K562 (cell line): ENCODE measurements at regions not wholly inside any gene's neighbourhood (a gene's known extent, or its start where the extent isn't known, plus 50 kb on each side); places are given as distances from the start of the nearest gene placed in this dataset.

ENCODE experiments used
- ATAC-seq: fragments of 200-7000 bp; cut with Tn5 transposase; 3 replicates; pipeline ENCODE4 v1.9.1; 2020; ENCODE audit warnings: moderate library complexity
- BruUV-seq: library from RNA; stranded (reverse); fragments of 400-500 nt; replicated peaks from 2 replicates; lab custom pipeline; 2021; lab: Mats Ljungman, UMichigan
- CTCF ChIA-PET: fragments of 300-600 bp; formaldehyde crosslinking; extraction: SDS; loops from one replicate; lab custom pipeline; 2021; ENCODE audit warnings: low intra/inter-chr PET ratio; lab: Yijun Ruan, JAX
- POLR2A ChIA-PET: fragments of 300-600, 350-650 bp; sonication (Branson Sonifier 250); formaldehyde crosslinking; extraction: SDS; loops from one replicate; lab custom pipeline; 2021; ENCODE audit warnings: antibody characterized with exemption, inconsistent platforms; lab: Yijun Ruan, JAX
- DNase-seq, 4 experiments: peaks; one replicate each; pipeline versions ENCODE4 v3.0.0 to v3.0.0-alpha.2; 2011 to 2018; ENCODE audit warnings: low spot score in 3 of 4, mixed read lengths in 3 of 4; ENCODE audit errors: extremely low read depth in 1 of 4
- FAIRE-seq: peaks from 2 replicates; lab custom pipeline; 2011; peaks lifted over from hg19 to GRCh38; lab: Jason Lieb, UNC
- H2AFZ ChIP-seq: 2 replicates; pipeline ENCODE4 v1.6.0; 2011; ENCODE audit warnings: low read depth, low read length, control low read depth, inconsistent platforms
- H3K27ac ChIP-seq: fragments of 200-600 bp; 3 replicates; pipeline ENCODE4 v1.8.0; 2011; ENCODE audit warnings: low read depth, mild to moderate bottlenecking, control low read depth, inconsistent platforms, low read length, moderate library complexity, mixed read lengths; ENCODE audit errors: extremely low read depth
- H3K27me3 ChIP-seq, 2 experiments: fragments of 300-600 bp in 1 of 2; 2 replicates in 1 of 2; 3 replicates in 1 of 2; pipeline versions ENCODE4 v1.6.0 to v1.8.0; 2011; ENCODE audit warnings: inconsistent platforms in 2 of 2, low read length in 2 of 2, mild to moderate bottlenecking in 1 of 2, mixed read lengths in 1 of 2, moderate library complexity in 1 of 2; ENCODE audit not compliant: control insufficient read depth in 2 of 2, insufficient read depth in 2 of 2
- H3K36me3 ChIP-seq: fragments of 300-600 bp; 3 replicates; pipeline ENCODE4 v1.8.0; 2011; ENCODE audit warnings: mild to moderate bottlenecking, low read length, inconsistent platforms; ENCODE audit not compliant: control insufficient read depth, insufficient read depth
- H3K4me1 ChIP-seq, 2 experiments: fragments of 200-600 bp in 1 of 2; replicated peaks in 1 of 2; 2 replicates in 1 of 2; 3 replicates in 1 of 2; pipeline versions ENCODE4 v1.5.1 to v1.8.0; 2011; ENCODE audit warnings: inconsistent platforms in 2 of 2, low read length in 2 of 2, mild to moderate bottlenecking in 1 of 2, mixed read lengths in 1 of 2, moderate library complexity in 1 of 2; ENCODE audit not compliant: control insufficient read depth in 2 of 2, insufficient read depth in 2 of 2
- H3K4me2 ChIP-seq: 2 replicates; pipeline ENCODE4 v1.6.1; 2011; ENCODE audit warnings: low read length, control low read depth, inconsistent platforms, mixed read lengths; ENCODE audit not compliant: insufficient read depth
- H3K4me3 ChIP-seq: fragments of 200-600 bp; sonication (generic), shearing (Covaris generic); 2 replicates; pipeline ENCODE4 v1.5.1; 2016; ENCODE audit warnings: control low read depth, inconsistent platforms
- H3K79me2 ChIP-seq: fragments of 200-600 bp; 3 replicates; pipeline ENCODE4 v1.8.0; 2011; ENCODE audit warnings: low read length, inconsistent platforms; ENCODE audit not compliant: control insufficient read depth, insufficient read depth
- H3K9ac ChIP-seq, 2 experiments: 2 replicates each; pipeline versions ENCODE4 v1.6.0 to v1.6.1; 2011; ENCODE audit warnings: low read depth in 2 of 2, low read length in 2 of 2, control low read depth in 1 of 2, inconsistent platforms in 1 of 2, mild to moderate bottlenecking in 1 of 2, mixed read lengths in 1 of 2; ENCODE audit not compliant: insufficient read depth in 1 of 2
- H3K9me1 ChIP-seq: one replicate; pipeline ENCODE4 v1.6.0; 2011; ENCODE audit warnings: inconsistent platforms, mild to moderate bottlenecking, low read length, moderate library complexity; ENCODE audit not compliant: control insufficient read depth, insufficient read depth
- H3K9me3 ChIP-seq: replicated peaks from 2 replicates; pipeline ENCODE4 v1.5.1; 2011; ENCODE audit warnings: low read depth, low read length, inconsistent platforms; ENCODE audit not compliant: control insufficient read depth, insufficient read depth
- H4K20me1 ChIP-seq: replicated peaks from 2 replicates; pipeline ENCODE4 v1.6.1; 2011; ENCODE audit warnings: low read length, inconsistent platforms, mixed read lengths; ENCODE audit not compliant: control insufficient read depth, insufficient read depth
- CBFA2T3 ChIP-seq: fragments of 450-650 bp; IDR thresholded peaks from 2 replicates; pipeline ENCODE4 v1.6.1; 2017
- CREB5 ChIP-seq: fragments of 250-450 bp; sonication (Bioruptor Pico); IDR thresholded peaks from 2 replicates; pipeline ENCODE4 v1.5.0; 2020; ENCODE audit warnings: mild to moderate bottlenecking
- ETV1 ChIP-seq: fragments of 450-650 bp; conservative IDR thresholded peaks from 2 replicates; pipeline ENCODE4 v1.6.1; 2016; ENCODE audit warnings: missing genetic modification characterization, control low read depth, low read depth, missing compliant biosample characterization
- FOXP1 ChIP-seq: sonication (generic); formaldehyde crosslinking; IDR thresholded peaks from 2 replicates; pipeline ENCODE4 v1.8.0; 2022; ENCODE audit warnings: mild to moderate bottlenecking, missing genetic modification reagents
- GTF2F1 ChIP-seq: IDR thresholded peaks from 2 replicates; pipeline ENCODE4 v1.6.1; 2011; ENCODE audit warnings: low read depth, low read length, improper control_type of control experiment
- HDAC8 ChIP-seq: fragments of 450-650 bp; IDR thresholded peaks from 2 replicates; pipeline ENCODE4 v1.6.1; 2016; ENCODE audit warnings: mild to moderate bottlenecking, missing genetic modification characterization, moderate library complexity, missing compliant biosample characterization
- NR2C2 ChIP-seq, 2 experiments: fragments of 200-800 bp in 1 of 2; sonication (Bioruptor generic) in 1 of 2; sonication (generic) in 1 of 2; formaldehyde crosslinking in 1 of 2; IDR thresholded peaks; 2 replicates each; pipeline versions ENCODE4 v1.6.1 to v1.8.0; 2016 to 2022; ENCODE audit warnings: mild to moderate bottlenecking in 1 of 2, missing compliant biosample characterization in 1 of 2, missing genetic modification characterization in 1 of 2, missing genetic modification reagents in 1 of 2
- TRIM24 ChIP-seq, 2 experiments: fragments of 450-650 bp; IDR thresholded peaks; 2 replicates each; pipeline ENCODE4 v1.6.1; 2016
- ZNF224 ChIP-seq: sonication (generic); formaldehyde crosslinking; IDR thresholded peaks from 2 replicates; pipeline ENCODE4 v1.8.0; 2022; ENCODE audit warnings: mild to moderate bottlenecking, missing genetic modification reagents
- ZNF232 ChIP-seq: sonication (generic); formaldehyde crosslinking; IDR thresholded peaks from 2 replicates; pipeline ENCODE4 v1.8.0; 2022; ENCODE audit warnings: mild to moderate bottlenecking, missing genetic modification reagents
- ZNF282 ChIP-seq: sonication (generic); formaldehyde crosslinking; IDR thresholded peaks from 2 replicates; pipeline ENCODE4 v1.8.1; 2023; ENCODE audit warnings: missing genetic modification reagents
- ZNF778 ChIP-seq: fragments of 450-650 bp; formaldehyde crosslinking; IDR thresholded peaks from 2 replicates; pipeline ENCODE4 v1.4.0; 2020; ENCODE audit warnings: mild to moderate bottlenecking, moderate library complexity
- WGBS: fragments of 100-300 bp; shearing (Covaris generic); methylation state at CpG from one replicate; pipeline ENCODE4 v1.1.6; 2016; ENCODE audit warnings: low coverage, mixed read lengths; ENCODE audit not compliant: insufficient coverage; ENCODE audit errors: missing lambda C conversion rate; 5-methylcytosine and 5-hydroxymethylcytosine counted together
- in situ Hi-C: fragments of 300-500 bp; cut with MboI; formaldehyde crosslinking; loops from 4 replicates; pipeline ENCODE4 v1.15.0; 2018; ENCODE audit warnings: inconsistent platforms, mixed read lengths
- intact Hi-C: fragments of 100-400 bp; cut with micrococcal nuclease; formaldehyde crosslinking; loops from 2 replicates; pipeline ENCODE4 v1.14.2; 2022
- TF ChIP-seq, protein P1 (sequence below): fragments of 250-450 bp; sonication (Bioruptor Pico); IDR thresholded peaks from 2 replicates; pipeline ENCODE4 v1.4.0; 2020; ENCODE audit warnings: mild to moderate bottlenecking, moderate library complexity
- TF ChIP-seq, protein P2 (sequence below), 2 experiments: fragments of 450-650 bp in 1 of 2; sonication (generic) in 1 of 2; formaldehyde crosslinking in 1 of 2; IDR thresholded peaks in 1 of 2; conservative IDR thresholded peaks in 1 of 2; 2 replicates each; pipeline versions ENCODE4 v1.6.1 to v1.8.1; 2016 to 2023; ENCODE audit warnings: mild to moderate bottlenecking in 2 of 2, moderate library complexity in 2 of 2, inconsistent platforms in 1 of 2, missing genetic modification reagents in 1 of 2
- TF ChIP-seq, protein P3 (sequence below): fragments of 250-450 bp; sonication (Bioruptor Pico); IDR thresholded peaks from 2 replicates; pipeline ENCODE4 v1.8.0; 2021; ENCODE audit warnings: borderline replicate concordance, mild to moderate bottlenecking, moderate library complexity; ENCODE audit not compliant: poor library complexity, severe bottlenecking

DNA sequence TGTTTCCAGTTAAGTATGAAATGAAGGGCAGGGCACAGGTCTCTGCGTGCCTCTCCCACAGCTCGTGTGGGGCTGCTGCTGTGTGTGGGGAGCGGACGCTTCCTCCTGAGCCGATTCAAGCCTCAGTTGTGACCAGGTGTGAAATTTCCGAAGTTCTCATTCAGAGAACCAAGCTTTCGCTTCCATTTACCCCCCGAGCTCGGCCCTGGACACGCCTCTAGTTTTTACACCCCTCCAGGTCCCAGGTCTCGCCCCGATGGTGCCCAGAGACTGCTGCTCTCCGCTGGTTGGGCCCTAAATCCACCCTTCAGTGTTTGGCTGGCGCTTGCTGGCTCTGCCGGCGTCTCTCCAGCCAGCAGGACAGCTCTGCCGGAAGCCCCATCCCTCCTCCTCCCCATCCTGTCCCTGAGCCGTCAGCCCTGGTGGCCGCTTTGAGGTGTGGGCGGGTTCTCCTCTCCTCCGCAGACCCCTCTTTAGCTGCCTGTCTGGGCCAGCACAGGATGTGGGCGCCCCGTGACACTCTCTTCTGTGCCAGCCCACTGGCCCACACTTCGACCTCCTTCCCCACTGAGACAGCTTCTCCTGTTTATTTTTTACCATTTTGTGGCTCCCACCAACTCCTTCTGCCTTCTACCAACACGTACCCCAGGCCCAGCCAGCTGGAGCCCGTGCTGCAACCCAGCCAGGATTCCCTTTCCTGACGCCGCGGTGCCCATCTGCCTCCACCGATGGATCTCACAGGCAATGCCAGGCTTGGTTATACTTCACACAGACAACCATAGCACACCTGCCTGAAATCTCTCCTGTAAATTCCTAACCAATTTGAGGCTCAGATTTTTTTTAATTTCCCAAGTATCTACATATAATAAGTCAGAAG, 142.8 kb downstream of the DLL1 start:
- Histone ChIP-seq H3K79me2 (no peaks in the 10 kb centered on the region), H2AFZ (no peak overlapping the region), H3K4me2 (no peak overlapping the region), H3K9me1 (no peaks in the 10 kb centered on the region), H3K4me3 (no peak overlapping the region), H3K4me1 (peaks cover 0 to 12% of the 10 kb centered on the region in 2 experiments; a peak in 3 of 5 replicates), H3K9ac (no peak overlapping the region), H3K9me3 (0 out of 2 replicates have a peak, but pooled peaks cover 3% of the 10 kb centered on the region), H4K20me1 (peaks cover under 1% of the 10 kb centered on the region; the same call in 1 of the 2 replicates), H3K36me3 (no peaks in the 10 kb centered on the region), H3K27ac (no peak overlapping the region), H3K27me3 (peaks cover 23 to 58% of the 10 kb centered on the region in 2 experiments; a peak in 4 of 5 replicates)
- DNase-seq (no peak), FAIRE-seq (no peak), ATAC-seq (peak; percentile 29; the same call in 2 of the 3 replicates)
- intact Hi-C loops: no loop called here
- POLR2A ChIA-PET: interaction anchor here (0.6 kb wide), 2 partner anchors 13 to 97 kb away, joined by 3 to 4 read pairs; no protein-coding TSS in a partner anchor
- CTCF ChIA-PET: no interaction called here
- TF ChIP-seq HDAC8 (tag) (no peak), ZNF778 (CRISPR knock-in tag) (no peak), TRIM24 (IDR thresholded peaks at IDR 0.05) (no peak), ZNF232 (CRISPR knock-in tag) (no peak), NR2C2 (CRISPR knock-in tag; IDR thresholded peaks at IDR 0.05) (no peak), NR2C2 (tag; IDR thresholded peaks at IDR 0.05) (no peak), FOXP1 (CRISPR knock-in tag) (no peak), ETV1 (tag) (no peak), GTF2F1 (no peak), ZNF282 (CRISPR knock-in tag) (no peak), CREB5 (CRISPR knock-in tag) (no peak), ZNF224 (CRISPR knock-in tag) (no peak), CBFA2T3 (no peak)
- TF ChIP-seq, protein P1, sequence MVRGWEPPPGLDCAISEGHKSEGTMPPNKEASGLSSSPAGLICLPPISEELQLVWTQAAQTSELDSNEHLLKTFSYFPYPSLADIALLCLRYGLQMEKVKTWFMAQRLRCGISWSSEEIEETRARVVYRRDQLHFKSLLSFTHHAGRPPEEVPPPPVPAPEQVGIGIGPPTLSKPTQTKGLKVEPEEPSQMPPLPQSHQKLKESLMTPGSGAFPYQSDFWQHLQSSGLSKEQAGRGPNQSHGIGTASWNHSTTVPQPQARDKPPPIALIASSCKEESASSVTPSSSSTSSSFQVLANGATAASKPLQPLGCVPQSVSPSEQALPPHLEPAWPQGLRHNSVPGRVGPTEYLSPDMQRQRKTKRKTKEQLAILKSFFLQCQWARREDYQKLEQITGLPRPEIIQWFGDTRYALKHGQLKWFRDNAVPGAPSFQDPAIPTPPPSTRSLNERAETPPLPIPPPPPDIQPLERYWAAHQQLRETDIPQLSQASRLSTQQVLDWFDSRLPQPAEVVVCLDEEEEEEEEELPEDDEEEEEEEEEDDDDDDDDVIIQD (CRISPR knock-in tag): no peak
- TF ChIP-seq, protein P2, sequence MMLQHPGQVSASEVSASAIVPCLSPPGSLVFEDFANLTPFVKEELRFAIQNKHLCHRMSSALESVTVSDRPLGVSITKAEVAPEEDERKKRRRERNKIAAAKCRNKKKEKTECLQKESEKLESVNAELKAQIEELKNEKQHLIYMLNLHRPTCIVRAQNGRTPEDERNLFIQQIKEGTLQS (IDR thresholded peaks at IDR 0.05): no peak
- TF ChIP-seq, protein P2 (CRISPR knock-in tag; conservative IDR thresholded peaks at IDR 0.05): no peak
- TF ChIP-seq, protein P3, sequence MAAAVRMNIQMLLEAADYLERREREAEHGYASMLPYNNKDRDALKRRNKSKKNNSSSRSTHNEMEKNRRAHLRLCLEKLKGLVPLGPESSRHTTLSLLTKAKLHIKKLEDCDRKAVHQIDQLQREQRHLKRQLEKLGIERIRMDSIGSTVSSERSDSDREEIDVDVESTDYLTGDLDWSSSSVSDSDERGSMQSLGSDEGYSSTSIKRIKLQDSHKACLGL (CRISPR knock-in tag): no peak
- WGBS: 1% methylated on average over 30 of the region's 30 CpGs
- in situ Hi-C loops: no loop called here
- no TSS peak for BruUV-seq
